ENCODE measurements at regions not wholly inside any gene's neighbourhood (a gene's known extent, or its start where the extent isn't known, plus 50 kb on each side); places are given as distances from the start of the nearest gene placed in this dataset.
"Not testable (repeated sequence)": the region's sequence is repeated elsewhere in the genome, so short reads cannot be mapped to it uniquely, and the experiment has no call there.

GRCh38 chr13:78540058-78540457 lies 63.3 kb downstream of the POU4F1 start:
- Histone ChIP-seq H2AFZ (ENCODE audit: low read length) (no peak overlapping the region), H3K36me3 (replicated peaks; ENCODE audit: insufficient read depth, low read length) (no peaks in the 10 kb centered on the region), H3K27ac (ENCODE audit: low read length) (no peak overlapping the region), H3K4me1 (ENCODE audit: low read length) (no peaks in the 10 kb centered on the region), H3K27me3 (replicated peaks; ENCODE audit: insufficient read depth, low read length) (no peaks in the 10 kb centered on the region), H3K79me2 (ENCODE audit: low read length) (no peaks in the 10 kb centered on the region), H3K9me2 (replicated peaks; ENCODE audit: insufficient read depth, low read length) (no peaks in the 10 kb centered on the region), H3K9ac (ENCODE audit: low read length) (no peak overlapping the region), H3K4me2 (ENCODE audit: low read depth, low read length) (no peak overlapping the region), H3K9me3 (replicated peaks; ENCODE audit: insufficient read depth, low read length) (no peaks in the 10 kb centered on the region), H4K20me1 (ENCODE audit: insufficient read depth, low read length) (no peaks in the 10 kb centered on the region), H3K4me3 (ENCODE audit: low read length) (no peak overlapping the region), H3F3A (ENCODE audit: insufficient read depth, low read length) (no peaks in the 10 kb centered on the region)
- no peak for DNase-seq
- no peak for TF ChIP-seq EZH2 (optimal IDR thresholded peaks at IDR 0.05; ENCODE audit: low read depth, low read length)
- no peak for TF ChIP-seq CTCF (IDR thresholded peaks at IDR 0.05; ENCODE audit: low read length)
- no peak for TF ChIP-seq EZH2phosphoT487 (IDR thresholded peaks at IDR 0.05; ENCODE audit: low read length)

- not testable (repeated sequence) for H3K4me3 ChIP-seq (ENCODE audit: low read length); H3K79me2 ChIP-seq (ENCODE audit: low read length); H4K20me1 ChIP-seq (ENCODE audit: insufficient read depth, low read length); DNase-seq; H2AFZ ChIP-seq (ENCODE audit: low read length); H3K9me2 ChIP-seq (replicated peaks; ENCODE audit: insufficient read depth, low read length); H3K27ac ChIP-seq (ENCODE audit: low read length); H3F3A ChIP-seq (ENCODE audit: insufficient read depth, low read length); H3K9ac ChIP-seq (ENCODE audit: low read length); H3K4me1 ChIP-seq (ENCODE audit: low read length); H3K4me2 ChIP-seq (ENCODE audit: low read depth, low read length); H3K9me3 ChIP-seq (replicated peaks; ENCODE audit: insufficient read depth, low read length); H3K36me3 ChIP-seq (replicated peaks; ENCODE audit: insufficient read depth, low read length); H3K27me3 ChIP-seq (replicated peaks; ENCODE audit: insufficient read depth, low read length)
Measured at GRCh38 chr13:78526044-78526443, 77.3 kb downstream of the POU4F1 start.

GRCh38 chr13:78524936-78525335 lies 78.4 kb downstream of the POU4F1 start:
- H3K27me3 ChIP-seq (replicated peaks; ENCODE audit: insufficient read depth, low read length), result no peaks in the 10 kb centered on the region
- no peaks in the 10 kb centered on the region for H3K4me1 ChIP-seq (ENCODE audit: low read length)
- H4K20me1 ChIP-seq (ENCODE audit: insufficient read depth, low read length), result no peaks in the 10 kb centered on the region
- no peak overlapping the region for H3K27ac ChIP-seq (ENCODE audit: low read length)
- no peak overlapping the region for H3K9ac ChIP-seq (ENCODE audit: low read length)
- H2AFZ ChIP-seq (ENCODE audit: low read length), result no peak overlapping the region
- H3K79me2 ChIP-seq (ENCODE audit: low read length), result no peaks in the 10 kb centered on the region
- no peaks in the 10 kb centered on the region for H3F3A ChIP-seq (ENCODE audit: insufficient read depth, low read length)
- no peaks in the 10 kb centered on the region for H3K36me3 ChIP-seq (replicated peaks; ENCODE audit: insufficient read depth, low read length)
- DNase-seq, result no peak
- H3K4me3 ChIP-seq (ENCODE audit: low read length), result no peak overlapping the region
- no peak for TF ChIP-seq EZH2 (optimal IDR thresholded peaks at IDR 0.05; ENCODE audit: low read depth, low read length)
- TF ChIP-seq EZH2phosphoT487 (IDR thresholded peaks at IDR 0.05; ENCODE audit: low read length), result no peak
- TF ChIP-seq CTCF (IDR thresholded peaks at IDR 0.05; ENCODE audit: low read length), result no peak
- no peaks in the 10 kb centered on the region for H3K9me2 ChIP-seq (replicated peaks; ENCODE audit: insufficient read depth, low read length)
- H3K4me2 ChIP-seq (ENCODE audit: low read depth, low read length), result no peak overlapping the region
- H3K9me3 ChIP-seq (replicated peaks; ENCODE audit: insufficient read depth, low read length), result no peaks in the 10 kb centered on the region

- TF ChIP-seq EZH2 (optimal IDR thresholded peaks at IDR 0.05; ENCODE audit: low read depth, low read length) (no peak), CTCF (IDR thresholded peaks at IDR 0.05; ENCODE audit: low read length) (no peak), EZH2phosphoT487 (IDR thresholded peaks at IDR 0.05; ENCODE audit: low read length) (no peak)
- H3K36me3 ChIP-seq (replicated peaks; ENCODE audit: insufficient read depth, low read length), result no peaks in the 10 kb centered on the region
- DNase-seq, result no peak
- no peaks in the 10 kb centered on the region for H3K79me2 ChIP-seq (ENCODE audit: low read length)
- H3K9ac ChIP-seq (ENCODE audit: low read length), result no peak overlapping the region
- H3K27ac ChIP-seq (ENCODE audit: low read length), result no peak overlapping the region
- no peak overlapping the region for H3K4me3 ChIP-seq (ENCODE audit: low read length)
- H4K20me1 ChIP-seq (ENCODE audit: insufficient read depth, low read length), result no peaks in the 10 kb centered on the region
- no peaks in the 10 kb centered on the region for H3F3A ChIP-seq (ENCODE audit: insufficient read depth, low read length)
- no peak overlapping the region for H3K4me2 ChIP-seq (ENCODE audit: low read depth, low read length)
- H3K9me3 ChIP-seq (replicated peaks; ENCODE audit: insufficient read depth, low read length), result no peaks in the 10 kb centered on the region
- no peaks in the 10 kb centered on the region for H3K4me1 ChIP-seq (ENCODE audit: low read length)
- no peak overlapping the region for H2AFZ ChIP-seq (ENCODE audit: low read length)
- no peaks in the 10 kb centered on the region for H3K9me2 ChIP-seq (replicated peaks; ENCODE audit: insufficient read depth, low read length)
- no peaks in the 10 kb centered on the region for H3K27me3 ChIP-seq (replicated peaks; ENCODE audit: insufficient read depth, low read length)
Measured at GRCh38 chr13:78521091-78521490, 82.3 kb downstream of the POU4F1 start.

Data from MM.1S (cell line).